ENCODE measurements at regions not wholly inside any gene's neighbourhood (a gene's known extent, or its start where the extent isn't known, plus 50 kb on each side); places are given as distances from the start of the nearest gene placed in this dataset.
"Not testable (repeated sequence)": the region's sequence is repeated elsewhere in the genome, so short reads cannot be mapped to it uniquely, and the experiment has no call there.

GRCh38 chr1:79161077-79161476, 154.5 kb upstream of the ADGRL4 start:
- H3K27me3 ChIP-seq (ENCODE audit: insufficient read depth, low read length): no peaks in the 10 kb centered on the region
- H3K9me3 ChIP-seq (ENCODE audit: insufficient read depth, low read depth, low read length): peaks cover 14% of the 10 kb centered on the region
- H3K4me1 ChIP-seq (ENCODE audit: insufficient read depth, low read length): no peaks in the 10 kb centered on the region
- no peak overlapping the region for H3K4me3 ChIP-seq (ENCODE audit: low read length)
- H3K27ac ChIP-seq (ENCODE audit: low read length): no peak overlapping the region
- no peak overlapping the region for H3K9ac ChIP-seq (ENCODE audit: low read depth, low read length)
- H3K36me3 ChIP-seq (ENCODE audit: insufficient read depth, low read depth, low read length): no peaks in the 10 kb centered on the region

DNA sequence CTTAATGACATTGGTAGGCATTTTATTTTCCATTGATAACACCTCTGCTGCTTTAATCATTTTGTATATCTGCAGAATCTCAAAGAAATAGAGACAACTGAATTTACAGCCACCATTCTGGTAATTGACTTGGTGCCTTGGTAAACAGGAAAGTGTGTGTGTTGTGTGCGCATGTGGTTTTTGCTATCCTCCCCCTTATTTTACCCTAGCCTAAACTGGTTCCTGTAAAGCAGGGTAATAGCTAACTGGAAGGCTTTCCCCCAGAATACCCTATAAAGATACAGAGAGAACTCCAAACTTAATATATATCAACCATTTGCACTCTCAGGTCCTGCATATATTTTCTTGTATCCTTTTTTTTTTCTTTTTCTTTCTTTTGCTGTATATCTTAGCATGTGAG, 149.5 kb upstream of the ADGRL4 start:
- H3K9ac ChIP-seq (ENCODE audit: low read depth, low read length): no peak overlapping the region
- no peaks in the 10 kb centered on the region for H3K36me3 ChIP-seq (ENCODE audit: insufficient read depth, low read depth, low read length)
- no peak overlapping the region for H3K27ac ChIP-seq (ENCODE audit: low read length)
- no peak overlapping the region for H3K4me3 ChIP-seq (ENCODE audit: low read length)
- no peaks in the 10 kb centered on the region for H3K4me1 ChIP-seq (ENCODE audit: insufficient read depth, low read length)
- no peaks in the 10 kb centered on the region for H3K27me3 ChIP-seq (ENCODE audit: insufficient read depth, low read length)
- no peaks in the 10 kb centered on the region for H3K9me3 ChIP-seq (ENCODE audit: insufficient read depth, low read depth, low read length)

DNA sequence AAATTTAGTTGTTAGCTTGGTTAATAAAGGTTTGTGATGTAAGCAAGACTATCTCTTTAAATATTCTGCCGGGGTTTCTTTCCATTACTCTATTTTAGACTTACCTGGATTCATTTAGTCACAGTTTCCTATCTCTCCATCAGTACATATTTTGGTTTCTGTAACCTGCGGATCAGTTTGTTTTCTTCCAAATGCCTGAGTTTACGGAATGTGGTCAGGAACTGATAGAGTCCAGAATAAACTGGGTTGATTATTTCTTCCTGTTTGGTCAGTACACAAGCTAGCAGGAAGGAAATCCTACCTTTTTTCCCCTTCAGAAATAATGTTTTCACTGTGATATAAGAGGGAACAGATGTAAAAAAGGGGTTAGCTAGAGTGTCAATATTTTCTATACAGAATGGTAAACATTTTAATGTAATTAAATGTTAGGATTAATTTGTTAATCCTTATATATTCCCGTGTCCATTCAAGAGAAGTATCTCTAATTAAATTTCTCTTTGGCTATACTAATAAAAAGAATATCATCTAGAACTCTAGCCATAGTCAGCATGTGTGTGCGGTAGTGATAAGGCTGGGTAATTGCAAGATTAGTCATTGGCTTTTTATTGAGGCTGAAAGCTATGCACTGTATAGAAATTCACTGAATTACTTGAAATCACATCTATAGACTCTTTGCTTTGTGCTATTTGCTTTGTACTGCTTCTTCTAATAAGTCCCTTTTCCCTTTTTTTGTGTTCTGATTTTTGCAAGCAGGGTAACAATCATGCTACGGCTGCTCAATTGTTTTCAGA, 144.7 kb upstream of the ADGRL4 start:
- Histone ChIP-seq H3K4me1 (ENCODE audit: insufficient read depth, low read length) (no peaks in the 10 kb centered on the region), H3K27ac (ENCODE audit: low read length) (no peak overlapping the region), H3K9ac (ENCODE audit: low read depth, low read length) (no peak overlapping the region), H3K36me3 (ENCODE audit: insufficient read depth, low read depth, low read length) (no peaks in the 10 kb centered on the region), H3K9me3 (ENCODE audit: insufficient read depth, low read depth, low read length) (no peaks in the 10 kb centered on the region), H3K27me3 (ENCODE audit: insufficient read depth, low read length) (no peaks in the 10 kb centered on the region), H3K4me3 (ENCODE audit: low read length) (no peak overlapping the region)

- H3K9me3 ChIP-seq (ENCODE audit: insufficient read depth, low read depth, low read length): no peaks in the 10 kb centered on the region
- no peaks in the 10 kb centered on the region for H3K36me3 ChIP-seq (ENCODE audit: insufficient read depth, low read depth, low read length)
- no peak overlapping the region for H3K4me3 ChIP-seq (ENCODE audit: low read length)
- H3K27ac ChIP-seq (ENCODE audit: low read length): no peak overlapping the region
- no peaks in the 10 kb centered on the region for H3K4me1 ChIP-seq (ENCODE audit: insufficient read depth, low read length)
- H3K27me3 ChIP-seq (ENCODE audit: insufficient read depth, low read length): no peaks in the 10 kb centered on the region
- no peak overlapping the region for H3K9ac ChIP-seq (ENCODE audit: low read depth, low read length)
Measured at GRCh38 chr1:79150576-79150975, 144.0 kb upstream of the ADGRL4 start.

- not testable (repeated sequence) for H3K9ac ChIP-seq (ENCODE audit: low read depth, low read length); H3K27me3 ChIP-seq (ENCODE audit: insufficient read depth, low read length); H3K27ac ChIP-seq (ENCODE audit: low read length); H3K4me3 ChIP-seq (ENCODE audit: low read length); H3K4me1 ChIP-seq (ENCODE audit: insufficient read depth, low read length); H3K36me3 ChIP-seq (ENCODE audit: insufficient read depth, low read depth, low read length)
- H3K9me3 ChIP-seq (ENCODE audit: insufficient read depth, low read depth, low read length): peaks cover 23% of the 10 kb centered on the region
Measured at GRCh38 chr1:79138227-79138626, 131.7 kb upstream of the ADGRL4 start.

- no peaks in the 10 kb centered on the region for H3K4me1 ChIP-seq (ENCODE audit: insufficient read depth, low read length)
- H3K27me3 ChIP-seq (ENCODE audit: insufficient read depth, low read length): no peaks in the 10 kb centered on the region
- H3K9ac ChIP-seq (ENCODE audit: low read depth, low read length): no peak overlapping the region
- H3K27ac ChIP-seq (ENCODE audit: low read length): no peak overlapping the region
- no peaks in the 10 kb centered on the region for H3K36me3 ChIP-seq (ENCODE audit: insufficient read depth, low read depth, low read length)
- no peak overlapping the region for H3K4me3 ChIP-seq (ENCODE audit: low read length)
- H3K9me3 ChIP-seq (ENCODE audit: insufficient read depth, low read depth, low read length): peaks cover 15% of the 10 kb centered on the region
Measured at GRCh38 chr1:79133774-79134364, 127.3 kb upstream of the ADGRL4 start.

GRCh38 chr1:79131626-79132025, 125.1 kb upstream of the ADGRL4 start:
- Histone ChIP-seq H3K9me3 (ENCODE audit: insufficient read depth, low read depth, low read length) (no peaks in the 10 kb centered on the region), H3K9ac (ENCODE audit: low read depth, low read length) (no peak overlapping the region), H3K36me3 (ENCODE audit: insufficient read depth, low read depth, low read length) (no peaks in the 10 kb centered on the region), H3K27me3 (ENCODE audit: insufficient read depth, low read length) (no peaks in the 10 kb centered on the region), H3K4me3 (ENCODE audit: low read length) (no peak overlapping the region), H3K27ac (ENCODE audit: low read length) (no peak overlapping the region), H3K4me1 (ENCODE audit: insufficient read depth, low read length) (no peaks in the 10 kb centered on the region)

GRCh38 chr1:79129914-79130313, 123.4 kb upstream of the ADGRL4 start:
- Histone ChIP-seq H3K9ac (ENCODE audit: low read depth, low read length) (no peak overlapping the region), H3K9me3 (ENCODE audit: insufficient read depth, low read depth, low read length) (no peaks in the 10 kb centered on the region), H3K36me3 (ENCODE audit: insufficient read depth, low read depth, low read length) (no peaks in the 10 kb centered on the region), H3K27me3 (ENCODE audit: insufficient read depth, low read length) (no peaks in the 10 kb centered on the region), H3K27ac (ENCODE audit: low read length) (no peak overlapping the region), H3K4me1 (ENCODE audit: insufficient read depth, low read length) (no peaks in the 10 kb centered on the region), H3K4me3 (ENCODE audit: low read length) (no peak overlapping the region)

- Histone ChIP-seq H3K27me3 (ENCODE audit: insufficient read depth, low read length) (no peaks in the 10 kb centered on the region), H3K9me3 (ENCODE audit: insufficient read depth, low read depth, low read length) (no peaks in the 10 kb centered on the region), H3K36me3 (ENCODE audit: insufficient read depth, low read depth, low read length) (no peaks in the 10 kb centered on the region), H3K4me3 (ENCODE audit: low read length) (no peak overlapping the region), H3K9ac (ENCODE audit: low read depth, low read length) (no peak overlapping the region), H3K27ac (ENCODE audit: low read length) (no peak overlapping the region), H3K4me1 (ENCODE audit: insufficient read depth, low read length) (no peaks in the 10 kb centered on the region)
Measured at GRCh38 chr1:79128722-79129121, 122.2 kb upstream of the ADGRL4 start.

GRCh38 chr1:79124756-79125155, 118.2 kb upstream of the ADGRL4 start:
- no peak overlapping the region for H3K9ac ChIP-seq (ENCODE audit: low read depth, low read length)
- no peak overlapping the region for H3K27ac ChIP-seq (ENCODE audit: low read length)
- no peak overlapping the region for H3K4me3 ChIP-seq (ENCODE audit: low read length)
- H3K4me1 ChIP-seq (ENCODE audit: insufficient read depth, low read length): no peaks in the 10 kb centered on the region
- H3K9me3 ChIP-seq (ENCODE audit: insufficient read depth, low read depth, low read length): no peaks in the 10 kb centered on the region
- H3K36me3 ChIP-seq (ENCODE audit: insufficient read depth, low read depth, low read length): no peaks in the 10 kb centered on the region
- no peaks in the 10 kb centered on the region for H3K27me3 ChIP-seq (ENCODE audit: insufficient read depth, low read length)

- Histone ChIP-seq H3K27ac (ENCODE audit: low read length) (no peak overlapping the region), H3K4me1 (ENCODE audit: insufficient read depth, low read length) (no peaks in the 10 kb centered on the region), H3K27me3 (ENCODE audit: insufficient read depth, low read length) (no peaks in the 10 kb centered on the region), H3K9ac (ENCODE audit: low read depth, low read length) (no peak overlapping the region), H3K36me3 (ENCODE audit: insufficient read depth, low read depth, low read length) (no peaks in the 10 kb centered on the region), H3K4me3 (ENCODE audit: low read length) (no peak overlapping the region), H3K9me3 (ENCODE audit: insufficient read depth, low read depth, low read length) (no peaks in the 10 kb centered on the region)
Measured at GRCh38 chr1:79122521-79122920, 116.0 kb upstream of the ADGRL4 start.

DNA sequence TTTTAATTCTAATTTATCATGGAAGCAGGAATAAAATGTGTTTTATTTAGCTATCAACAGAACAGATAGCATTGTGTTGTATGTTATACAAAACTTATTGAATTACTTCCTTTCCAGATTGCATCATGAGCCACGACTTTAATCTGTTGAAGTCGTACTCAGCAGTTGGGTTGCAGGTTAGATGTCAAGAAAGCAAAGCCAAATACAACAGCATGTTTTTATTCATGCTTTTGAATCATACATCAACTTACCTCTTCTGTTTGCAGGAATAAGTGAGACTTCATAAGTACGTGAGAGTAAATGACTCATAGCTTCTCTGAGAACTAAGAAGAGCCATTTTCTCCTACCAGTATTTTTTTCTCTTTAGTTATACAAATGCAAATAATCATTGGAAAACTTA, 110.8 kb upstream of the ADGRL4 start:
- no peaks in the 10 kb centered on the region for H3K4me1 ChIP-seq (ENCODE audit: insufficient read depth, low read length)
- no peaks in the 10 kb centered on the region for H3K36me3 ChIP-seq (ENCODE audit: insufficient read depth, low read depth, low read length)
- H3K9ac ChIP-seq (ENCODE audit: low read depth, low read length): no peak overlapping the region
- H3K4me3 ChIP-seq (ENCODE audit: low read length): no peak overlapping the region
- no peaks in the 10 kb centered on the region for H3K9me3 ChIP-seq (ENCODE audit: insufficient read depth, low read depth, low read length)
- no peaks in the 10 kb centered on the region for H3K27me3 ChIP-seq (ENCODE audit: insufficient read depth, low read length)
- H3K27ac ChIP-seq (ENCODE audit: low read length): no peak overlapping the region

Measured in iPS-20b (cell line).